MM.1S (cell line): ENCODE measurements at regions not wholly inside any gene's neighbourhood (a gene's known extent, or its start where the extent isn't known, plus 50 kb on each side); places are given as distances from the start of the nearest gene placed in this dataset.

ENCODE experiments used
- DNase-seq: peaks from one replicate; pipeline ENCODE4 v3.0.0-alpha.2; 2015
- H2AFZ ChIP-seq: fragments of 300-600 bp; sonication (generic); 2 replicates; pipeline ENCODE4 v1.6.0; 2016; ENCODE audit warnings: antibody characterized with exemption, low read length
- H3F3A ChIP-seq: fragments of 300-600 bp; sonication (generic); 2 replicates; pipeline ENCODE4 v1.6.1; 2016; ENCODE audit warnings: mild to moderate bottlenecking, antibody characterized with exemption, low read length, moderate library complexity, mixed read lengths; ENCODE audit not compliant: insufficient read depth
- H3K27ac ChIP-seq: fragments of 300-600 bp; sonication (generic); 2 replicates; pipeline ENCODE4 v1.5.1; 2016; ENCODE audit warnings: mild to moderate bottlenecking, low read length
- H3K27me3 ChIP-seq: fragments of 300-600 bp; sonication (generic); replicated peaks from 2 replicates; pipeline ENCODE4 v1.6.0; 2016; ENCODE audit warnings: low read length; ENCODE audit not compliant: insufficient read depth
- H3K36me3 ChIP-seq: fragments of 300-600 bp; sonication (generic); replicated peaks from 2 replicates; pipeline ENCODE4 v1.6.1; 2016; ENCODE audit warnings: mild to moderate bottlenecking, low read length, mixed read lengths; ENCODE audit not compliant: insufficient read depth
- H3K4me1 ChIP-seq: fragments of 300-600 bp; sonication (generic); 2 replicates; pipeline ENCODE4 v1.6.1; 2016; ENCODE audit warnings: low read length, mixed read lengths
- H3K4me2 ChIP-seq: fragments of 300-600 bp; sonication (generic); 2 replicates; pipeline ENCODE4 v1.6.0; 2016; ENCODE audit warnings: low read depth, low read length
- H3K4me3 ChIP-seq: fragments of 300-600 bp; sonication (generic); 2 replicates; pipeline ENCODE4 v1.5.1; 2016; ENCODE audit warnings: low read length, mixed read lengths
- H3K79me2 ChIP-seq: fragments of 300-600 bp; sonication (generic); 2 replicates; pipeline ENCODE4 v1.6.1; 2016; ENCODE audit warnings: mixed run types, low read length, mixed read lengths
- H3K9ac ChIP-seq: fragments of 300-600 bp; sonication (generic); 2 replicates; pipeline ENCODE4 v1.6.1; 2016; ENCODE audit warnings: low read length, mixed read lengths
- H3K9me2 ChIP-seq: fragments of 300-600 bp; sonication (generic); replicated peaks from 2 replicates; pipeline ENCODE4 v1.6.1; 2016; ENCODE audit warnings: mild to moderate bottlenecking, low read length, mixed read lengths; ENCODE audit not compliant: insufficient read depth
- H3K9me3 ChIP-seq: fragments of 300-600 bp; sonication (generic); replicated peaks from 2 replicates; pipeline ENCODE4 v1.6.1; 2016; ENCODE audit warnings: mild to moderate bottlenecking, low read length, mixed read lengths; ENCODE audit not compliant: insufficient read depth
- H4K20me1 ChIP-seq: fragments of 300-600 bp; sonication (generic); 2 replicates; pipeline ENCODE4 v1.6.1; 2016; ENCODE audit warnings: mild to moderate bottlenecking, low read length, moderate library complexity, mixed read lengths; ENCODE audit not compliant: insufficient read depth
- EZH2 ChIP-seq: fragments of 300-600 bp; sonication (generic); optimal IDR thresholded peaks from 2 replicates; pipeline ENCODE3; 2017; ENCODE audit warnings: low read depth, mild to moderate bottlenecking, antibody characterized with exemption, low read length, mixed read lengths
- EZH2phosphoT487 ChIP-seq: fragments of 300-600 bp; sonication (generic); IDR thresholded peaks from 2 replicates; pipeline ENCODE4 v1.6.1; 2018; ENCODE audit warnings: antibody characterized with exemption, low read length
- TF ChIP-seq, protein P1 (sequence below): fragments of 300-600 bp; sonication (generic); IDR thresholded peaks from 2 replicates; pipeline ENCODE4 v1.5.1; 2016; ENCODE audit warnings: antibody characterized with exemption, low read length, mixed read lengths

DNA sequence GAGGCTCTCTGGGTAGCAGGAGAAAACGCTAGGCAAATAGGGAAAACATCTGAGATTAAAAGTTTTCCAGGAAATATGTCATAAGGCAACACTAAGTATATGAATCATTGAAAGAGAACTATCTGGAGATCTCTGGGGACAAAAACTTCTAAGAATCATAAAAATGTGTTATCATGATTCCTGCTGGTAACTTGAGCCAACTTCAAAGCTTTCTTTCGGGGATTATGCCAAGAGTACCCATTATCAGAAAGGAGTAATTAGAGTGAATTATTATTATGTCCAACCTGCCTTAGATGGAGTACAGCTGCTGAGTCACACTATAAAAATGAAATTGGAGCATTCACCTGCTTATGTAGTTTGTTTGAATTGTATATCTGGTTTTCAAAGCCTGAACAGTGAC is 488.5 kb upstream of the SOX9 start:
- Histone ChIP-seq H4K20me1 (no peaks in the 10 kb centered on the region), H3K9ac (no peak overlapping the region), H2AFZ (no peak overlapping the region), H3K27me3 (no peaks in the 10 kb centered on the region), H3K4me1 (0 out of 2 replicates have a peak, but pooled peaks cover 3% of the 10 kb centered on the region), H3K4me2 (no peak overlapping the region), H3K4me3 (no peak overlapping the region), H3K36me3 (no peaks in the 10 kb centered on the region), H3K27ac (no peak overlapping the region), H3K9me3 (no peaks in the 10 kb centered on the region), H3K79me2 (no peaks in the 10 kb centered on the region), H3K9me2 (no peaks in the 10 kb centered on the region), H3F3A (no peaks in the 10 kb centered on the region)
- no peak for DNase-seq
- TF ChIP-seq EZH2 (no peak), EZH2phosphoT487 (no peak)
- TF ChIP-seq, protein P1, sequence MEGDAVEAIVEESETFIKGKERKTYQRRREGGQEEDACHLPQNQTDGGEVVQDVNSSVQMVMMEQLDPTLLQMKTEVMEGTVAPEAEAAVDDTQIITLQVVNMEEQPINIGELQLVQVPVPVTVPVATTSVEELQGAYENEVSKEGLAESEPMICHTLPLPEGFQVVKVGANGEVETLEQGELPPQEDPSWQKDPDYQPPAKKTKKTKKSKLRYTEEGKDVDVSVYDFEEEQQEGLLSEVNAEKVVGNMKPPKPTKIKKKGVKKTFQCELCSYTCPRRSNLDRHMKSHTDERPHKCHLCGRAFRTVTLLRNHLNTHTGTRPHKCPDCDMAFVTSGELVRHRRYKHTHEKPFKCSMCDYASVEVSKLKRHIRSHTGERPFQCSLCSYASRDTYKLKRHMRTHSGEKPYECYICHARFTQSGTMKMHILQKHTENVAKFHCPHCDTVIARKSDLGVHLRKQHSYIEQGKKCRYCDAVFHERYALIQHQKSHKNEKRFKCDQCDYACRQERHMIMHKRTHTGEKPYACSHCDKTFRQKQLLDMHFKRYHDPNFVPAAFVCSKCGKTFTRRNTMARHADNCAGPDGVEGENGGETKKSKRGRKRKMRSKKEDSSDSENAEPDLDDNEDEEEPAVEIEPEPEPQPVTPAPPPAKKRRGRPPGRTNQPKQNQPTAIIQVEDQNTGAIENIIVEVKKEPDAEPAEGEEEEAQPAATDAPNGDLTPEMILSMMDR, result no peak

DNA sequence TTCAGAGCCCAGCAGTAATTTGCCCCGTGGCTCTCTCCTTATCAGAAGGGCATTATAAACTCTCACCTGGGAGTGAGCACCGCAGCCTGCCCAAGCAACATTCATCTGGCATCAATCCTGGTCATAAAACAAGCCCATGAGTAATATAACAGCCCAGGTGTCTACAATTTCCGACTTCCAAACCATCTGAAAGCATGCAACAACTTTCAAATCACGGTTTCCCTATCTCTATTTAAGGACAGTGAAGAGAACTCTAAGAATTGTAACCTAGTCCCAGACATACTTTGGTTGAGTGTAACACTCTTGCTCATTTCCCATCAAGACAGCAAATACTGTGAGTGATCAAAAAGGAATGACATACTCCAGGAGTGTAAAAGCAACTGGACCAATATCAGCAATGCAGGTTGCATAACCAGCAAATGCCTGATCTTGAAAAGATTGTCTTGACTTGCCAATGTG is 487.4 kb upstream of the SOX9 start:
- Histone ChIP-seq H3K4me2 (no peak overlapping the region), H3K9me3 (no peaks in the 10 kb centered on the region), H3K4me1 (0 out of 2 replicates have a peak, but pooled peaks cover 3% of the 10 kb centered on the region), H3K27ac (no peak overlapping the region), H2AFZ (no peak overlapping the region), H3K27me3 (no peaks in the 10 kb centered on the region), H3K9me2 (no peaks in the 10 kb centered on the region), H3K9ac (no peak overlapping the region), H3K79me2 (no peaks in the 10 kb centered on the region), H3F3A (no peaks in the 10 kb centered on the region), H3K4me3 (no peak overlapping the region), H3K36me3 (no peaks in the 10 kb centered on the region), H4K20me1 (no peaks in the 10 kb centered on the region)
- no peak for TF ChIP-seq EZH2
- TF ChIP-seq EZH2phosphoT487, result no peak
- TF ChIP-seq, protein P1, result no peak
- DNase-seq, result peak; percentile 21

DNA sequence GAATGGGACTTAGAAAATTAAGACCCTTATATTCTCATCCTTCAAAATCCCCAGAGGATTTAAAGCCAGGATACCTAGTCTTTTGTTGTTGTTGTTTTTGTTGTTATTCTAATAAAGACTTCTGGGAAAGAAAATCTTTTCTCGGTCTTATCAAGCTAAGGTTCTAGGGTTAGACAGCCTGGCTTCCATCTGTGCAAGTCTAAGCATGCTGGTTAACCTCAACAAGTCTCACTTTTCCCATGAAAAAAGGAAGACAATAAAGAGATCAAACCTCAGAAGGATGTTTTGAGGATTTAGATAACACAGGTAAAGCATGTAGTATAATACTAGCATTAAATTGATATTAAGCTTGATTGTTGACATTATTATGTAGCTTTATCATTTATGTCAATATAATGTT is 486.4 kb upstream of the SOX9 start:
- H3K4me2 ChIP-seq, result no peak overlapping the region
- no peaks in the 10 kb centered on the region for H3K36me3 ChIP-seq
- no peak for DNase-seq
- 0 out of 2 replicates have a peak, but pooled peaks cover 3% of the 10 kb centered on the region for H3K4me1 ChIP-seq
- no peaks in the 10 kb centered on the region for H3F3A ChIP-seq
- no peaks in the 10 kb centered on the region for H3K79me2 ChIP-seq
- no peak overlapping the region for H3K27ac ChIP-seq
- TF ChIP-seq EZH2, result no peak
- TF ChIP-seq, protein P1, result no peak
- no peak for TF ChIP-seq EZH2phosphoT487
- no peaks in the 10 kb centered on the region for H4K20me1 ChIP-seq
- no peak overlapping the region for H3K4me3 ChIP-seq
- no peak overlapping the region for H3K9ac ChIP-seq
- no peaks in the 10 kb centered on the region for H3K9me3 ChIP-seq
- H3K27me3 ChIP-seq, result no peaks in the 10 kb centered on the region
- no peaks in the 10 kb centered on the region for H3K9me2 ChIP-seq
- H2AFZ ChIP-seq, result no peak overlapping the region
